Adrenal gland (tissue), 5 donors: ENCODE measurements at regions not wholly inside any gene's neighbourhood (a gene's known extent, or its start where the extent isn't known, plus 50 kb on each side); places are given as distances from the start of the nearest gene placed in this dataset.

Source experiments
- POLR2A ChIP-seq, 2 donors: fragments of 450-650 bp; IDR thresholded peaks; one replicate each; pipeline ENCODE4 v1.6.1; 2017; ENCODE audit warnings: antibody characterized with exemption in 2 of 2, mild to moderate bottlenecking in 2 of 2, moderate library complexity in 1 of 2
- TF ChIP-seq, protein P1 (sequence below), 6 experiments: fragments of 450-650 bp in 4 of 6; fragments of 200-600 bp in 2 of 6; sonication (generic) in 1 of 6; IDR thresholded peaks; 1 replicate in 5 of 6; 2 replicates in 1 of 6; pipeline versions ENCODE4 v1.5.1 to v1.8.0; 2016 to 2021; ENCODE audit warnings: antibody characterized with exemption in 6 of 6, mild to moderate bottlenecking in 2 of 6, moderate library complexity in 1 of 6
- donor health status: DM: no; HTN: no; CAD: no.

DNA sequence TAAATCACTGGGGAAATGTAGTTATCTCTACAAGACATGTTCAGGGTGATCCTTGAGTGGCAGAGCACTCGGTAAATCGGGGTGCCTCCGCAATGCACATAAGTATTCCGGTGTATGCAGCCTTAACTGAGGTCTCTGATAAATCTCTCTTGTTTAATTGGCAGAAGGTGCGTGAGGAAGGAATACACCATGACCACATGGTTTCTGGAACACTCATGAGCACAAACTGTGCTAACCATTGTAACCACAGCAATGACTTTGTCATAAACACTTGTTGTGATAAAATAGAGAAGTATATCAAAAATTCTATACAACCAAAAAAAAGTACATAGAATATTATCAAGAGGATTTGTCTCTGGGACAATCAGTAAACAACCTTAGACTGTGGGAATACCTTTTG is 146.8 kb upstream of the DIO2 start:
- TF ChIP-seq, protein P1, sequence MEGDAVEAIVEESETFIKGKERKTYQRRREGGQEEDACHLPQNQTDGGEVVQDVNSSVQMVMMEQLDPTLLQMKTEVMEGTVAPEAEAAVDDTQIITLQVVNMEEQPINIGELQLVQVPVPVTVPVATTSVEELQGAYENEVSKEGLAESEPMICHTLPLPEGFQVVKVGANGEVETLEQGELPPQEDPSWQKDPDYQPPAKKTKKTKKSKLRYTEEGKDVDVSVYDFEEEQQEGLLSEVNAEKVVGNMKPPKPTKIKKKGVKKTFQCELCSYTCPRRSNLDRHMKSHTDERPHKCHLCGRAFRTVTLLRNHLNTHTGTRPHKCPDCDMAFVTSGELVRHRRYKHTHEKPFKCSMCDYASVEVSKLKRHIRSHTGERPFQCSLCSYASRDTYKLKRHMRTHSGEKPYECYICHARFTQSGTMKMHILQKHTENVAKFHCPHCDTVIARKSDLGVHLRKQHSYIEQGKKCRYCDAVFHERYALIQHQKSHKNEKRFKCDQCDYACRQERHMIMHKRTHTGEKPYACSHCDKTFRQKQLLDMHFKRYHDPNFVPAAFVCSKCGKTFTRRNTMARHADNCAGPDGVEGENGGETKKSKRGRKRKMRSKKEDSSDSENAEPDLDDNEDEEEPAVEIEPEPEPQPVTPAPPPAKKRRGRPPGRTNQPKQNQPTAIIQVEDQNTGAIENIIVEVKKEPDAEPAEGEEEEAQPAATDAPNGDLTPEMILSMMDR (IDR thresholded peaks at IDR 0.05), result no peak
- no peak for TF ChIP-seq POLR2A (IDR thresholded peaks at IDR 0.05)
